HL-60 (cell line): ENCODE measurements at regions not wholly inside any gene's neighbourhood (a gene's known extent, or its start where the extent isn't known, plus 50 kb on each side); places are given as distances from the start of the nearest gene placed in this dataset.

Source experiments
- DNase-seq, 2 experiments: peaks; one replicate each; pipeline ENCODE4 v3.0.0-alpha.2; 2010 to 2020; ENCODE audit warnings: low read depth in 1 of 2, low spot score in 1 of 2
- H3K27ac ChIP-seq: fragments of 250-450 bp; sonication (Bioruptor Pico); replicated peaks from 2 replicates; pipeline ENCODE4 v1.5.1; 2020; ENCODE audit warnings: mild to moderate bottlenecking, moderate library complexity
- H3K27me3 ChIP-seq: fragments of 250-450 bp; sonication (Bioruptor Pico); 2 replicates; pipeline ENCODE4 v1.5.1; 2021; ENCODE audit warnings: mild to moderate bottlenecking, moderate library complexity; ENCODE audit not compliant: insufficient read depth, poor library complexity, severe bottlenecking
- H3K4me3 ChIP-seq: replicated peaks from 2 replicates; pipeline ENCODE4 v1.5.1; 2011; ENCODE audit warnings: mild to moderate bottlenecking, control low read depth, low read length; ENCODE audit not compliant: insufficient read depth
- GABPA ChIP-seq: IDR thresholded peaks from 2 replicates; pipeline ENCODE4 v1.6.1; 2012; ENCODE audit warnings: low read depth
- POLR2AphosphoS5 ChIP-seq: IDR thresholded peaks from 2 replicates; pipeline ENCODE4 v1.6.1; 2012; ENCODE audit warnings: low read depth
- SPI1 ChIP-seq: IDR thresholded peaks from 2 replicates; pipeline ENCODE4 v1.6.1; 2012; ENCODE audit warnings: low read depth, mild to moderate bottlenecking, borderline replicate concordance
- TF ChIP-seq, protein P1 (sequence below): IDR thresholded peaks from 2 replicates; pipeline ENCODE4 v1.6.1; 2012; ENCODE audit warnings: low read depth; ENCODE audit not compliant: insufficient replicate concordance
- TF ChIP-seq, protein P2 (sequence below): IDR thresholded peaks from one replicate; pipeline ENCODE4 v1.5.1; 2011; ENCODE audit warnings: low read length, control low read depth, inconsistent platforms; ENCODE audit not compliant: insufficient read depth

DNA sequence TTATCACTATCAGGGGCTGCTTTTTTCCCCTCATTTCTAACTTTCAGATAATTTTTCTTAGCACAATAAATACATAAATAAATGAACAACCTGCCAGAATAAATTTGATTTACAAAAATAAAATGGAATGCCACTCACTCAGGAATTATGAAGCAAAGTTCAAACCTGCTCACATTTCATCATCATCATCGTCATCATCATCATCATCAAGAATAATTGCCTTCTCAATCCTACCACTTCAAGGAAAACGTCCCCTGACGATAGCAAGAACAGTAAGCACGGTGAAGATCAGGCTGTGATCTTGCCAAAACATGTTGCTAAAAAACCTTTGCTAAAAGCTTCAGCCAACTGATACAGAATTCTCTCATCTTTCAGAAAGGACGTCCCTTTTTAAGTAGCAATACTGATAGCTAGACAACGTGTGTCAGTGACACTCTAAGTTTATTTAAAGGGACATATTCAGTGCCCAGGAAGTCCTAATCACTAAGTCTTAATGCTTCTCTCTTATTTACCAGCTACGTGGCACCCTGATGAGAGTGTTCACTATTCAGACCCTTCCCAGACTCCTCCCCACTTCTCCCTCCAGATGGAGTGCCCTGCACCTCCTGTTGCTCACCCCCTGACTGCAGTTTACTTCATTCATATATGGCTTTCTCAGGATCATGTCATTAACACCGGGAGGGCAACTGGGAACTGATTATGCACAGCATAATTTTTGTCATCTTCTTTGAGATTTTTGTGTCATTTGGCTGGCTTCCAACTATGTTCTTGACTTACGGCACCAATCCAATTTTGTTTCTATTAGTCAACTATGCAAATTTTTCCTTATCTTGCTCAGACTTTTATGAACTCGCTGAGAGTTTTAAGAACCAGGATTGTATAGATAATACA, 200.1 kb upstream of the GUCY1A2 start:
- H3K27me3 ChIP-seq: no peaks in the 10 kb centered on the region
- no peak overlapping the region for H3K4me3 ChIP-seq
- TF ChIP-seq GABPA (no peak), SPI1 (no peak), POLR2AphosphoS5 (no peak)
- TF ChIP-seq, protein P1, sequence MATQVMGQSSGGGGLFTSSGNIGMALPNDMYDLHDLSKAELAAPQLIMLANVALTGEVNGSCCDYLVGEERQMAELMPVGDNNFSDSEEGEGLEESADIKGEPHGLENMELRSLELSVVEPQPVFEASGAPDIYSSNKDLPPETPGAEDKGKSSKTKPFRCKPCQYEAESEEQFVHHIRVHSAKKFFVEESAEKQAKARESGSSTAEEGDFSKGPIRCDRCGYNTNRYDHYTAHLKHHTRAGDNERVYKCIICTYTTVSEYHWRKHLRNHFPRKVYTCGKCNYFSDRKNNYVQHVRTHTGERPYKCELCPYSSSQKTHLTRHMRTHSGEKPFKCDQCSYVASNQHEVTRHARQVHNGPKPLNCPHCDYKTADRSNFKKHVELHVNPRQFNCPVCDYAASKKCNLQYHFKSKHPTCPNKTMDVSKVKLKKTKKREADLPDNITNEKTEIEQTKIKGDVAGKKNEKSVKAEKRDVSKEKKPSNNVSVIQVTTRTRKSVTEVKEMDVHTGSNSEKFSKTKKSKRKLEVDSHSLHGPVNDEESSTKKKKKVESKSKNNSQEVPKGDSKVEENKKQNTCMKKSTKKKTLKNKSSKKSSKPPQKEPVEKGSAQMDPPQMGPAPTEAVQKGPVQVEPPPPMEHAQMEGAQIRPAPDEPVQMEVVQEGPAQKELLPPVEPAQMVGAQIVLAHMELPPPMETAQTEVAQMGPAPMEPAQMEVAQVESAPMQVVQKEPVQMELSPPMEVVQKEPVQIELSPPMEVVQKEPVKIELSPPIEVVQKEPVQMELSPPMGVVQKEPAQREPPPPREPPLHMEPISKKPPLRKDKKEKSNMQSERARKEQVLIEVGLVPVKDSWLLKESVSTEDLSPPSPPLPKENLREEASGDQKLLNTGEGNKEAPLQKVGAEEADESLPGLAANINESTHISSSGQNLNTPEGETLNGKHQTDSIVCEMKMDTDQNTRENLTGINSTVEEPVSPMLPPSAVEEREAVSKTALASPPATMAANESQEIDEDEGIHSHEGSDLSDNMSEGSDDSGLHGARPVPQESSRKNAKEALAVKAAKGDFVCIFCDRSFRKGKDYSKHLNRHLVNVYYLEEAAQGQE: no peak
- TF ChIP-seq, protein P2, sequence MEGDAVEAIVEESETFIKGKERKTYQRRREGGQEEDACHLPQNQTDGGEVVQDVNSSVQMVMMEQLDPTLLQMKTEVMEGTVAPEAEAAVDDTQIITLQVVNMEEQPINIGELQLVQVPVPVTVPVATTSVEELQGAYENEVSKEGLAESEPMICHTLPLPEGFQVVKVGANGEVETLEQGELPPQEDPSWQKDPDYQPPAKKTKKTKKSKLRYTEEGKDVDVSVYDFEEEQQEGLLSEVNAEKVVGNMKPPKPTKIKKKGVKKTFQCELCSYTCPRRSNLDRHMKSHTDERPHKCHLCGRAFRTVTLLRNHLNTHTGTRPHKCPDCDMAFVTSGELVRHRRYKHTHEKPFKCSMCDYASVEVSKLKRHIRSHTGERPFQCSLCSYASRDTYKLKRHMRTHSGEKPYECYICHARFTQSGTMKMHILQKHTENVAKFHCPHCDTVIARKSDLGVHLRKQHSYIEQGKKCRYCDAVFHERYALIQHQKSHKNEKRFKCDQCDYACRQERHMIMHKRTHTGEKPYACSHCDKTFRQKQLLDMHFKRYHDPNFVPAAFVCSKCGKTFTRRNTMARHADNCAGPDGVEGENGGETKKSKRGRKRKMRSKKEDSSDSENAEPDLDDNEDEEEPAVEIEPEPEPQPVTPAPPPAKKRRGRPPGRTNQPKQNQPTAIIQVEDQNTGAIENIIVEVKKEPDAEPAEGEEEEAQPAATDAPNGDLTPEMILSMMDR: no peak
- DNase-seq: no peak
- H3K27ac ChIP-seq: no peak overlapping the region

GRCh38 chr11:107217444-107217843, 199.2 kb upstream of the GUCY1A2 start:
- no peak overlapping the region for H3K4me3 ChIP-seq
- TF ChIP-seq SPI1 (no peak), POLR2AphosphoS5 (no peak), GABPA (no peak)
- TF ChIP-seq, protein P2: no peak
- TF ChIP-seq, protein P1: no peak
- H3K27ac ChIP-seq: no peak overlapping the region
- no peaks in the 10 kb centered on the region for H3K27me3 ChIP-seq
- DNase-seq: no peak

DNA sequence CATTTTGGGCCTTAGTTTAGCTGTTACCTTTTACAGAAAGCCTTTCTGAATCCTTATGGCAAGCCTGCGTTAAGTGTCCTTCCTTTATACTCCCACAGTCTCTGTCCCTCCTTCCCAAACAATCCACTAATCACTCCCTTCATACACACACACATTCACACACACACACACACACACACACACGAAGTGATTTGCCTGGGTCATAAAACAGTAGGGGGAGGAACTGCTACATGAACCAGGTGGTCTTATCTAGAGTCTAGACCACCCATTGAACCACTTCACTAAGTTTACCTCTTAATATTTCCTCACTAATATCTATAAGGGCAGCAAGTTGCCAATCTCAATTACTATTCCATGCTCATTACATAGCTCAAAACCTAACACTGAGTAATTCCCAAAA, 196.7 kb upstream of the GUCY1A2 start:
- TF ChIP-seq POLR2AphosphoS5 (no peak), GABPA (no peak), SPI1 (no peak)
- TF ChIP-seq, protein P2: no peak
- TF ChIP-seq, protein P1: no peak
- DNase-seq: no peak
- Histone ChIP-seq H3K4me3 (no peak overlapping the region), H3K27me3 (no peaks in the 10 kb centered on the region), H3K27ac (no peak overlapping the region)
